GM23338 (cell line): ENCODE measurements at regions not wholly inside any gene's neighbourhood (a gene's known extent, or its start where the extent isn't known, plus 50 kb on each side); places are given as distances from the start of the nearest gene placed in this dataset.

Source experiments
- ATAC-seq: fragments of 200-7000 bp; cut with Tn5 transposase; 3 replicates; pipeline ENCODE4 v1.9.1; 2020
- DNase-seq: peaks from one replicate; pipeline ENCODE4 v3.0.0-alpha.2; 2015; ENCODE audit warnings: low spot score
- H2AFZ ChIP-seq: fragments of 200-600 bp; sonication (generic); 2 replicates; pipeline ENCODE4 v1.8.0; 2016; ENCODE audit warnings: antibody characterized with exemption, mild to moderate bottlenecking, moderate library complexity
- H3F3A ChIP-seq: fragments of 200-600 bp; sonication (generic); replicated peaks from 2 replicates; pipeline ENCODE4 v1.8.0; 2017; ENCODE audit warnings: antibody characterized with exemption, mixed run types, low read depth
- H3K27ac ChIP-seq: fragments of 200-600 bp; sonication (generic); 2 replicates; pipeline ENCODE4 v1.6.1; 2016; ENCODE audit warnings: low read depth
- H3K27me3 ChIP-seq: fragments of 200-600 bp; sonication (generic); 2 replicates; pipeline ENCODE4 v1.8.0; 2016; ENCODE audit warnings: mild to moderate bottlenecking, mixed run types, moderate library complexity; ENCODE audit not compliant: insufficient read depth
- H3K36me3 ChIP-seq: fragments of 200-600 bp; sonication (generic); 2 replicates; pipeline ENCODE4 v1.8.0; 2016; ENCODE audit warnings: mild to moderate bottlenecking; ENCODE audit not compliant: insufficient read depth
- H3K4me1 ChIP-seq: fragments of 200-600 bp; sonication (generic); 2 replicates; pipeline ENCODE4 v1.8.0; 2016; ENCODE audit warnings: mild to moderate bottlenecking, moderate library complexity; ENCODE audit not compliant: insufficient read depth
- H3K4me2 ChIP-seq: fragments of 200-600 bp; sonication (generic); 2 replicates; pipeline ENCODE4 v1.7.1; 2017; ENCODE audit warnings: mixed run types
- H3K4me3 ChIP-seq: fragments of 200-600 bp; sonication (generic); 2 replicates; pipeline ENCODE4 v1.6.1; 2016; ENCODE audit warnings: mixed run types
- H3K79me2 ChIP-seq: fragments of 200-600 bp; sonication (generic); replicated peaks from 2 replicates; pipeline ENCODE4 v1.8.0; 2017; ENCODE audit warnings: mild to moderate bottlenecking; ENCODE audit not compliant: insufficient read depth
- H3K9me2 ChIP-seq: fragments of 200-600 bp; sonication (generic); 2 replicates; pipeline ENCODE4 v1.8.0; 2017; ENCODE audit not compliant: insufficient read depth
- H4K20me1 ChIP-seq: fragments of 200-600 bp; sonication (generic); replicated peaks from 2 replicates; pipeline ENCODE4 v1.8.0; 2017; ENCODE audit warnings: mild to moderate bottlenecking; ENCODE audit not compliant: insufficient read depth
- H3K27ac Mint-ChIP-seq: 2 replicates; pipeline ENCODE4 v1.8.0; 2020; ENCODE audit warnings: inconsistent platforms, mild to moderate bottlenecking, moderate library complexity, mixed read lengths
- H3K27me3 Mint-ChIP-seq: 3 replicates; pipeline ENCODE4 v1.8.0; 2022; ENCODE audit warnings: low read depth, mild to moderate bottlenecking, moderate library complexity, mixed read lengths, inconsistent platforms; ENCODE audit not compliant: insufficient read depth, poor library complexity
- H3K36me3 Mint-ChIP-seq: 3 replicates; pipeline ENCODE4 v1.8.0; 2021; ENCODE audit warnings: low read depth, mild to moderate bottlenecking, inconsistent platforms, moderate library complexity, mixed read lengths
- H3K4me1 Mint-ChIP-seq: 3 replicates; pipeline ENCODE4 v1.8.0; 2020; ENCODE audit warnings: mild to moderate bottlenecking, inconsistent platforms, mixed read lengths
- H3K4me3 Mint-ChIP-seq: 3 replicates; pipeline ENCODE4 v1.8.0; 2021; ENCODE audit warnings: moderate library complexity, mild to moderate bottlenecking, inconsistent platforms, mixed read lengths
- H3K9me3 Mint-ChIP-seq: 3 replicates; pipeline ENCODE4 v1.8.0; 2020; ENCODE audit warnings: moderate library complexity, mild to moderate bottlenecking, inconsistent platforms, mixed read lengths
- CREB1 ChIP-seq: fragments of 250-450 bp; sonication (Bioruptor Pico); IDR thresholded peaks from 2 replicates; pipeline ENCODE4 v1.5.0; 2020; ENCODE audit warnings: low read depth, mild to moderate bottlenecking, moderate library complexity
- EZH2 ChIP-seq: fragments of 200-600 bp; sonication (generic); IDR thresholded peaks from one replicate; pipeline ENCODE4 v1.8.0; 2017; ENCODE audit warnings: antibody characterized with exemption, mild to moderate bottlenecking, low read depth; ENCODE audit not compliant: unreplicated experiment
- EZH2phosphoT487 ChIP-seq: fragments of 200-600 bp; sonication (generic); IDR thresholded peaks from one replicate; pipeline ENCODE4 v1.8.1; 2018; ENCODE audit warnings: antibody characterized with exemption; ENCODE audit not compliant: unreplicated experiment
- ZNF331 ChIP-seq: fragments of 250-450 bp; sonication (Bioruptor Pico); IDR thresholded peaks from 2 replicates; pipeline ENCODE4 v1.5.0; 2020; ENCODE audit warnings: low read depth, mild to moderate bottlenecking, moderate library complexity
- TF ChIP-seq, protein P1 (sequence below): fragments of 250-450 bp; sonication (Bioruptor Pico); IDR thresholded peaks from 2 replicates; pipeline ENCODE4 v1.5.0; 2020; ENCODE audit warnings: mild to moderate bottlenecking, moderate library complexity
- TF ChIP-seq, protein P2 (sequence below), 2 experiments: fragments of 200-600 bp in 1 of 2; sonication (generic) in 1 of 2; conservative IDR thresholded peaks; 2 replicates each; pipeline versions ENCODE4 v1.5.1 to v1.6.1; 2016 to 2017; ENCODE audit warnings: antibody characterized with exemption in 2 of 2, low read depth in 2 of 2, mild to moderate bottlenecking in 2 of 2, moderate library complexity in 1 of 2
- TF ChIP-seq, protein P3 (sequence below): IDR thresholded peaks from 2 replicates; pipeline ENCODE4 v1.6.1; 2016; ENCODE audit warnings: antibody characterized with exemption

DNA sequence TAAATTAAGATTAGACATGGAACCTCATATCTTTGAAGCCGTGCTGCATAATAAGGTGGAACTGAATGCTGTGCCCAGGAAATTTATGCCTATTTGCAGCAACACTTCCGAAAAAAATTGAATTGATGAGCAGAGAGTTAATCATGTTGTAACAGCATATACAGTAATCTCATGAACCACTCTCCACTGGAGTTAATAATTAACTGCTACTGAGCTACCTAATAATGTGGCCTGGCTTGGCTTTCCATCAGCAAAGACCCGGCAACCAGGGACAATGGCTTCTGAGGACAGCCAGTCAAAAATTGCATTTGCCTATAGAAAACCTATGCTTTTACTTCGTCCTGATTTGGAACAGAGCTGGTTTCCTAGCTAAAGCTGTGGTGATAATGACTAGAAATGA lies 63.8 kb upstream of the GATB start (continued):
- TF ChIP-seq, protein P1, sequence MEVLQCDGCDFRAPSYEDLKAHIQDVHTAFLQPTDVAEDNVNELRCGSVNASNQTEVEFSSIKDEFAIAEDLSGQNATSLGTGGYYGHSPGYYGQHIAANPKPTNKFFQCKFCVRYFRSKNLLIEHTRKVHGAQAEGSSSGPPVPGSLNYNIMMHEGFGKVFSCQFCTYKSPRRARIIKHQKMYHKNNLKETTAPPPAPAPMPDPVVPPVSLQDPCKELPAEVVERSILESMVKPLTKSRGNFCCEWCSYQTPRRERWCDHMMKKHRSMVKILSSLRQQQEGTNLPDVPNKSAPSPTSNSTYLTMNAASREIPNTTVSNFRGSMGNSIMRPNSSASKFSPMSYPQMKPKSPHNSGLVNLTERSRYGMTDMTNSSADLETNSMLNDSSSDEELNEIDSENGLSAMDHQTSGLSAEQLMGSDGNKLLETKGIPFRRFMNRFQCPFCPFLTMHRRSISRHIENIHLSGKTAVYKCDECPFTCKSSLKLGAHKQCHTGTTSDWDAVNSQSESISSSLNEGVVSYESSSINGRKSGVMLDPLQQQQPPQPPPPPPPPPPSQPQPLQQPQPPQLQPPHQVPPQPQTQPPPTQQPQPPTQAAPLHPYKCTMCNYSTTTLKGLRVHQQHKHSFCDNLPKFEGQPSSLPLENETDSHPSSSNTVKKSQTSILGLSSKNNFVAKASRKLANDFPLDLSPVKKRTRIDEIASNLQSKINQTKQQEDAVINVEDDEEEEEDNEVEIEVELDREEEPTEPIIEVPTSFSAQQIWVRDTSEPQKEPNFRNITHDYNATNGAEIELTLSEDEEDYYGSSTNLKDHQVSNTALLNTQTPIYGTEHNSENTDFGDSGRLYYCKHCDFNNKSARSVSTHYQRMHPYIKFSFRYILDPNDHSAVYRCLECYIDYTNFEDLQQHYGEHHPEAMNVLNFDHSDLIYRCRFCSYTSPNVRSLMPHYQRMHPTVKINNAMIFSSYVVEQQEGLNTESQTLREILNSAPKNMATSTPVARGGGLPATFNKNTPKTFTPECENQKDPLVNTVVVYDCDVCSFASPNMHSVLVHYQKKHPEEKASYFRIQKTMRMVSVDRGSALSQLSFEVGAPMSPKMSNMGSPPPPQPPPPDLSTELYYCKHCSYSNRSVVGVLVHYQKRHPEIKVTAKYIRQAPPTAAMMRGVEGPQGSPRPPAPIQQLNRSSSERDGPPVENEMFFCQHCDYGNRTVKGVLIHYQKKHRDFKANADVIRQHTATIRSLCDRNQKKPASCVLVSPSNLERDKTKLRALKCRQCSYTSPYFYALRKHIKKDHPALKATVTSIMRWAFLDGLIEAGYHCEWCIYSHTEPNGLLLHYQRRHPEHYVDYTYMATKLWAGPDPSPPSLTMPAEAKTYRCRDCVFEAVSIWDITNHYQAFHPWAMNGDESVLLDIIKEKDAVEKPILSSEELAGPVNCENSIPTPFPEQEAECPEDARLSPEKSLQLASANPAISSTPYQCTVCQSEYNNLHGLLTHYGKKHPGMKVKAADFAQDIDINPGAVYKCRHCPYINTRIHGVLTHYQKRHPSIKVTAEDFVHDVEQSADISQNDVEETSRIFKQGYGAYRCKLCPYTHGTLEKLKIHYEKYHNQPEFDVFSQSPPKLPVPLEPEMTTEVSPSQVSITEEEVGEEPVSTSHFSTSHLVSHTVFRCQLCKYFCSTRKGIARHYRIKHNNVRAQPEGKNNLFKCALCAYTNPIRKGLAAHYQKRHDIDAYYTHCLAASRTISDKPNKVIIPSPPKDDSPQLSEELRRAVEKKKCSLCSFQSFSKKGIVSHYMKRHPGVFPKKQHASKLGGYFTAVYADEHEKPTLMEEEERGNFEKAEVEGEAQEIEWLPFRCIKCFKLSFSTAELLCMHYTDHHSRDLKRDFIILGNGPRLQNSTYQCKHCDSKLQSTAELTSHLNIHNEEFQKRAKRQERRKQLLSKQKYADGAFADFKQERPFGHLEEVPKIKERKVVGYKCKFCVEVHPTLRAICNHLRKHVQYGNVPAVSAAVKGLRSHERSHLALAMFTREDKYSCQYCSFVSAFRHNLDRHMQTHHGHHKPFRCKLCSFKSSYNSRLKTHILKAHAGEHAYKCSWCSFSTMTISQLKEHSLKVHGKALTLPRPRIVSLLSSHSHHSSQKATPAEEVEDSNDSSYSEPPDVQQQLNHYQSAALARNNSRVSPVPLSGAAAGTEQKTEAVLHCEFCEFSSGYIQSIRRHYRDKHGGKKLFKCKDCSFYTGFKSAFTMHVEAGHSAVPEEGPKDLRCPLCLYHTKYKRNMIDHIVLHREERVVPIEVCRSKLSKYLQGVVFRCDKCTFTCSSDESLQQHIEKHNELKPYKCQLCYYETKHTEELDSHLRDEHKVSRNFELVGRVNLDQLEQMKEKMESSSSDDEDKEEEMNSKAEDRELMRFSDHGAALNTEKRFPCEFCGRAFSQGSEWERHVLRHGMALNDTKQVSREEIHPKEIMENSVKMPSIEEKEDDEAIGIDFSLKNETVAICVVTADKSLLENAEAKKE (CRISPR knock-in tag), result no peak
- TF ChIP-seq ZNF331, result no peak
- no peak for TF ChIP-seq CREB1 (CRISPR knock-in tag)

DNA sequence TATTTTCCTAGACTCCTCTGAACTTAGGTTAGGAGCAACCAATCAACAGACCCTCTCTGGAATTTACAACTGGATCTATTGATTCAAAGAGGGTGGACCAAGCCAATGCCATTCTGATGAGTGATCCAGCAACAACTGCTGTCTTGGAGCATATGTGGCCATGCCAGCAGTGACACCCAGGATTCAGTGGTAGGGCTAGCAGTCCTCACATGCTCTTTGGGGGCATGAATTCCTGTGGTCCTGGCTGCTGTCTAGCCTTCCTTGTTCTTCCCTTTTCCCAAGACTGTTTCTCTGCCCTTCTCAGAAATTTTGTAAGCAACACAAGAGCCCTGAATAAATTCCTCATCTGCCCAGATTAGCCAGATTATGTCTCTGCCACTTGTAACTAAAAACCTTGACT lies 61.5 kb upstream of the GATB start:
- Histone ChIP-seq H3K27me3 (no peaks in the 10 kb centered on the region), H4K20me1 (no peaks in the 10 kb centered on the region), H3K9me2 (0 out of 2 replicates have a peak, but pooled peaks cover 5% of the 10 kb centered on the region), H3F3A (no peaks in the 10 kb centered on the region), H2AFZ (no peak overlapping the region), H3K79me2 (no peaks in the 10 kb centered on the region), H3K36me3 (peaks cover 5% of the 10 kb centered on the region; the same call in 1 of the 2 replicates), H3K27ac (no peak overlapping the region), H3K4me2 (no peak overlapping the region), H3K4me3 (no peak overlapping the region), H3K4me1 (no peaks in the 10 kb centered on the region)
- no peak overlapping the region for H3K27ac Mint-ChIP-seq
- H3K4me3 Mint-ChIP-seq, result no peak overlapping the region
- H3K36me3 Mint-ChIP-seq, result peaks cover 16% of the 10 kb centered on the region
- DNase-seq, result no peak
- H3K4me1 Mint-ChIP-seq, result no peaks in the 10 kb centered on the region
- H3K9me3 Mint-ChIP-seq, result peaks cover 23% of the 10 kb centered on the region; the same call in 2 of the 3 replicates
- ATAC-seq, result no peak
- peaks cover 4% of the 10 kb centered on the region for H3K27me3 Mint-ChIP-seq
- TF ChIP-seq, protein P2, sequence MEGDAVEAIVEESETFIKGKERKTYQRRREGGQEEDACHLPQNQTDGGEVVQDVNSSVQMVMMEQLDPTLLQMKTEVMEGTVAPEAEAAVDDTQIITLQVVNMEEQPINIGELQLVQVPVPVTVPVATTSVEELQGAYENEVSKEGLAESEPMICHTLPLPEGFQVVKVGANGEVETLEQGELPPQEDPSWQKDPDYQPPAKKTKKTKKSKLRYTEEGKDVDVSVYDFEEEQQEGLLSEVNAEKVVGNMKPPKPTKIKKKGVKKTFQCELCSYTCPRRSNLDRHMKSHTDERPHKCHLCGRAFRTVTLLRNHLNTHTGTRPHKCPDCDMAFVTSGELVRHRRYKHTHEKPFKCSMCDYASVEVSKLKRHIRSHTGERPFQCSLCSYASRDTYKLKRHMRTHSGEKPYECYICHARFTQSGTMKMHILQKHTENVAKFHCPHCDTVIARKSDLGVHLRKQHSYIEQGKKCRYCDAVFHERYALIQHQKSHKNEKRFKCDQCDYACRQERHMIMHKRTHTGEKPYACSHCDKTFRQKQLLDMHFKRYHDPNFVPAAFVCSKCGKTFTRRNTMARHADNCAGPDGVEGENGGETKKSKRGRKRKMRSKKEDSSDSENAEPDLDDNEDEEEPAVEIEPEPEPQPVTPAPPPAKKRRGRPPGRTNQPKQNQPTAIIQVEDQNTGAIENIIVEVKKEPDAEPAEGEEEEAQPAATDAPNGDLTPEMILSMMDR (conservative IDR thresholded peaks at IDR 0.05; ENCODE audit: low read depth in 2 of 2), result no peak
- TF ChIP-seq EZH2phosphoT487, result no peak
- no peak for TF ChIP-seq EZH2
- TF ChIP-seq, protein P3, sequence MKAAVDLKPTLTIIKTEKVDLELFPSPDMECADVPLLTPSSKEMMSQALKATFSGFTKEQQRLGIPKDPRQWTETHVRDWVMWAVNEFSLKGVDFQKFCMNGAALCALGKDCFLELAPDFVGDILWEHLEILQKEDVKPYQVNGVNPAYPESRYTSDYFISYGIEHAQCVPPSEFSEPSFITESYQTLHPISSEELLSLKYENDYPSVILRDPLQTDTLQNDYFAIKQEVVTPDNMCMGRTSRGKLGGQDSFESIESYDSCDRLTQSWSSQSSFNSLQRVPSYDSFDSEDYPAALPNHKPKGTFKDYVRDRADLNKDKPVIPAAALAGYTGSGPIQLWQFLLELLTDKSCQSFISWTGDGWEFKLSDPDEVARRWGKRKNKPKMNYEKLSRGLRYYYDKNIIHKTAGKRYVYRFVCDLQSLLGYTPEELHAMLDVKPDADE, result no peak
- TF ChIP-seq, protein P1 (CRISPR knock-in tag), result no peak
